Ectodermal cell (in vitro differentiated cells): ENCODE measurements at regions not wholly inside any gene's neighbourhood (a gene's known extent, or its start where the extent isn't known, plus 50 kb on each side); places are given as distances from the start of the nearest gene placed in this dataset.
"Not testable (repeated sequence)": the region's sequence is repeated elsewhere in the genome, so short reads cannot be mapped to it uniquely, and the experiment has no call there.

ENCODE experiments used
- H3K27ac ChIP-seq: 2 replicates; pipeline ENCODE4 v1.7.0; 2013; ENCODE audit warnings: mild to moderate bottlenecking, low read depth, low read length; ENCODE audit not compliant: insufficient read depth, poor library complexity, severe bottlenecking
- H3K27me3 ChIP-seq: 2 replicates; pipeline ENCODE4 v1.7.0; 2013; ENCODE audit warnings: mild to moderate bottlenecking, low read length; ENCODE audit not compliant: insufficient read depth, control insufficient read depth, poor library complexity, severe bottlenecking
- H3K36me3 ChIP-seq: one replicate; pipeline ENCODE4 v1.7.0; 2013; ENCODE audit warnings: low read length; ENCODE audit not compliant: control insufficient read depth, insufficient read depth
- H3K4me1 ChIP-seq: one replicate; pipeline ENCODE4 v1.7.0; 2013; ENCODE audit warnings: low read length; ENCODE audit not compliant: control insufficient read depth, insufficient read depth
- H3K4me3 ChIP-seq: 2 replicates; pipeline ENCODE4 v1.7.0; 2013; ENCODE audit warnings: low read depth, low read length, control low read depth; ENCODE audit not compliant: insufficient read depth
- H3K9me3 ChIP-seq: 2 replicates; pipeline ENCODE4 v1.7.0; 2013; ENCODE audit warnings: mild to moderate bottlenecking, low read length, moderate library complexity; ENCODE audit not compliant: control insufficient read depth
- WGBS, 2 experiments: methylation state at CpG; one replicate each; pipeline ENCODE4 v1.1.7; 2013; ENCODE audit warnings: missing lambda C conversion rate in 2 of 2; 5-methylcytosine and 5-hydroxymethylcytosine counted together

DNA sequence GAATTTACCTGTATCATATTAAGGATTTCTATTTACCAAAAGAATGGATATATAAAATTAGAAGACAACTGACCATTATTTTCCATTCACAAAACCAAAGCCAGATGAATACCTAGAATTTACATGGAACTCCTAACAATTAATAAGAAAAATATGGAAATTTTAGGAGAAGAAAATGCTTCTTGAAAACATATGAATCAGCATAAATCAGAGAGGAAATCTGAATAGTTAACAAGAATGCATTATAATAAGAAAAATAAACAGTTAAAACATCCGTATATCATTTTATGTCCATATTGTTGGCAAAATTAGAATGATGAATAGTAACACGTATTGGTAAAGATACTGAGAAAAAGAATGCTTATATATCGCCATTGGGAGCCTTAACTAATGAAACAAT, 505.5 kb downstream of the NEBL start:
- Histone ChIP-seq H3K36me3 (no peaks in the 10 kb centered on the region), H3K27ac (no peak overlapping the region), H3K4me3 (no peak overlapping the region), H3K9me3 (no peaks in the 10 kb centered on the region), H3K4me1 (no peaks in the 10 kb centered on the region), H3K27me3 (no peaks in the 10 kb centered on the region)
- 90 to 100% methylated on average over 2 to 3 of the region's 3 CpGs for WGBS, 2 experiments

DNA sequence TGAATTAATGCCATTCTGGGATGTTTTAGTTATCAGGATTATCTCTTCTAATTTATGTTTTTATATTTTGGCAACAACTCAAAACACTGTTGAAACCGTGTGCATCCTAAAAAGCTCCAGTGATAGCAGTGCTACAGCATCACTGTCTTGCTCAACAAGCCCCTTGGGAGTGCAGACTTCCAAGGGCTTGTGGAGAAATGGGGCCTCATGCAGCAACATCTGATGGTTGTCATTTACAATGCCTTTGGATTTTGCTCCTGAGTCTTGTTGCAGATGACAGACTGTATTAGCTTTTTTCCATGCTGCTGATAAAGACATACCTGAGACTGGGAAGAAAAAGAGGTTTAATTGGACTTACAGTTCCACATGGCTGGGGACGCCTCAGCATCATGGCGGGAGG, 515.4 kb downstream of the NEBL start:
- no peaks in the 10 kb centered on the region for H3K27me3 ChIP-seq

DNA sequence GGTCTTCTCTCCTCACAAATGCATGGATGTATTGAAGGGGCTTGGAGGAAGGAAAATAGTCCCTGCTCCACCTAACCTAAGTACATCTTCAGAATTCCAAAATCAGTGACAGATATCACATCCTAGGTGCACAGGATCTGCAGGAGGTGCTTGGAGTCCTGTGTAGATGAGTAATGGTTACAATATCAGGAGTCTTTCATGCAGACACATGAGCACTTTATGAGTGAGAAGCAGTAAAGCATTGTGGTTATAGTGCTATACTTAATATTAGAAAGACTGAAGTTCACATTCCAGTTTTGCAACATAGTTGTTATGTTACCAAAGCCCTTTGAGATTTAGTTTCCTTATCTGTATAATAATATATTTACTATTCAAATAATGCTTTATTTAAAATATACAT, 516.7 kb downstream of the NEBL start:
- Histone ChIP-seq H3K4me1 (no peaks in the 10 kb centered on the region), H3K4me3 (no peak overlapping the region), H3K27me3 (no peaks in the 10 kb centered on the region), H3K9me3 (peaks cover 2% of the 10 kb centered on the region), H3K27ac (no peak overlapping the region), H3K36me3 (no peaks in the 10 kb centered on the region)

More for the DNA sequence above, 515.4 kb downstream of the NEBL start:
- Histone ChIP-seq H3K4me3 (no peak overlapping the region), H3K36me3 (no peaks in the 10 kb centered on the region), H3K9me3 (peaks cover 2% of the 10 kb centered on the region), H3K27ac (no peak overlapping the region), H3K4me1 (no peaks in the 10 kb centered on the region)
- 88 to 90% methylated on average over 3 of the region's 3 CpGs for WGBS, 2 experiments

DNA sequence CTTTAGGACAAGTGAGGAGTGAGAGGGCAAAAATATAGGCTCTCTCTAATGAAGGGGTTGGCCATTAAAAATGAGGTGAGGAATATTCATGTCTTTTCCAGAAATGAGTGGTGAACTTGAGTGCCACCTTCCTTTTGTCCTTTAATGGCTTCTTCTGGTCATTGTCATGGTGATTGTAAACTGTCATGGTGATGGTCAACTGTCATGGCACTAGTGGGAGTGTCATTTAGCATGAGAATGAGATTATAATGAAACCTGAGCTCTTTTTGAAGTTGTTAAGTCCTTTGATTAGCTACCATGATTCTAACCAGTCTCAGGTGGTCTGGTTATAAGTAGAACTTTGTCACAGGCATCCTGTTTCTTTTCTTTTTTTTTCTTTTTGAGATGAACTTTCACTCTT, 524.4 kb downstream of the NEBL start:
- Histone ChIP-seq H3K9me3 (no peaks in the 10 kb centered on the region), H3K4me3 (no peak overlapping the region), H3K27ac (no peak overlapping the region), H3K36me3 (no peaks in the 10 kb centered on the region), H3K27me3 (no peaks in the 10 kb centered on the region), H3K4me1 (no peaks in the 10 kb centered on the region)

DNA sequence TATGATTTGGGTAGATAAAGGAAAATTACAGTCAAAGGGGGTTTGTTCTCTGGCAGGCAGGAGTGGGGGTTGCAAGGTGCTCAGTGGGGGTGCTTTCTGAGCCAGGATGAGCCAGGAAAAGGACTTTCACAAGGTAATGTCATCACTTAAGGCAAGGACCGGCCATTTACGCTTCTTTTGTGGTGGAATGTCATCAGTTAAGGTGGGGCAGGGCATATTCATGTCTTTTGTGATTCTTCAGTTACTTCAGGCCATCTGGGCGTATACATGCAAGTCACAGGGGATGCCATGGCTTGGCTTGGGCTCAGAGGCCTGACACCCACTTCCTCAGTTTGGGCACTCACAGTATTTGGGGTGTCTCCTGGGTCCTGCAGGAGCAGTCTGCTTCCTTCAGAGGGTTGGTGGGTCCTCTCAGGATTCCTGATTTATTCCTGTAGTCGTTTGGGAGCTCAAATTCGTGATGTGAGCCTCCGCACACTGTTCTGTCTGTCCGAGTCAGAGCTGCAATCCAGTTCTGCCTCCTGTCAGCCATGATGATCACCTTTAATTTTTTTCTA, 526.1 kb downstream of the NEBL start:
- WGBS, 2 experiments: 68 to 70% methylated on average over 7 of the region's 7 CpGs
- H3K9me3 ChIP-seq, H3K27ac ChIP-seq: not testable (repeated sequence)

DNA sequence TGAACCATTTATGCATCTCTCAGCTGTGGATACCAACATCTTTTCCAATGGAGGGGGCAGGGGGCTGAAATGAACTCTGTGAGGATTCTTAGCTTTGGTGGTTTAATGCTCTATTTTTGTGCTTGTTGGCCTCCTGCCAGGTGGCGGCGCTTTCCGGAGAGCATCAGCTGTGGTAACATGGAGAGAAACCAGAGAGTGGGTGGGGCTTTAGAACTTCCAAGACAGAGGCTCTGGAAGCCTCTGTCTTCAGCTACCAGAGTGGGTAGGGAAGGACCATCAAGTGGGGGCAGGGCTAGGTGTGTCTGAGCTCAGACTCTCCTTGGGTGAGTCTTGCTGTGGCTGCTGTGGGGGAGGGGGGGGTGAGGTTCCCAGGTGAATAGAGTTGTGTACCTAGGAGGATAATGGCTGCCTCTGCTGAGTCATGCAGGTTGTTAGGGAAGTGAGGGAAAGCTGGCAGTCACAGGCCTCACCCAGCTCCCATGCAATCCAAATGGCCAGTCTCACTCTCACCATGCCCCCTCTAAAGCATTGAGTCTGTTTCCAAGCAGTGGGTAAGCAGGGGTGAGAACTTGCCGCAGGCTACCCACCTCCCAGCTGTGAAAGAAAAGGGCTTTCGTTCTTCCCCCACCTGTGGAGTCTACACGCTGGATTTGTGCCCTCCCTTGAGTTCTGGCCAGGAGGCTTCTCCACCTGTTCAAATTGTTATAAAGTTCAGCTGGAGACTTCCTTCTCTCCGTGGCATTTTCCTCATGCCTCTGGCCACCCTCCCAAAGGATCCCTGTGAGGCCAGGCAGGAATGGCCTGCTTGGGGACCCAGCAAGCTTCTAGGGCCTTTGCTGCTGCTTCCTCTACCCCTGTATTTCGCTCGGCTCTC, 527.0 kb downstream of the NEBL start:
- Histone ChIP-seq H3K36me3 (no peaks in the 10 kb centered on the region), H3K4me3 (no peak overlapping the region), H3K9me3 (no peaks in the 10 kb centered on the region), H3K27ac (no peak overlapping the region), H3K4me1 (no peaks in the 10 kb centered on the region), H3K27me3 (no peaks in the 10 kb centered on the region)
- 63 to 68% methylated on average over 9 of the region's 9 CpGs for WGBS, 2 experiments

More for the DNA sequence above, 526.1 kb downstream of the NEBL start:
- not testable (repeated sequence) for H3K36me3 ChIP-seq, H3K27me3 ChIP-seq, H3K4me1 ChIP-seq, H3K4me3 ChIP-seq

DNA sequence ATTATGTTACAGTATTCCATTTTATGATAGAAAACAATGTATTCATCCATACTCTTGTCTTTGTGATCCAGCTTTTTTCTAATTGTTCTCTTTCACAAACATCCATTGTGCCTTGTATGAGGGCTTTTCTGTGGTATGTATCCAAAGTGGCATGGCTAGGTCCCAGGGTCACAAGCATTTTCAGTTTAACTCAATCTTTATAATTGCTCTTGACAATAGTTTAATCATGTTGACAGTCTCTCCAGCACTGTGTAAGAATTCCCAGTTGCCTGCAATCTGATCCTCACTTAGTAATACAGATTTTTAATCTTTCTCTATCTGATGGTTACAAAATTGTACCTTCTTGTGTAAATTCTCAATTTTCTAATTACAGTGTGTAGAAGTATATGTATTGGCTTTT, 533.4 kb downstream of the NEBL start:
- no peaks in the 10 kb centered on the region for H3K36me3 ChIP-seq
- H3K27ac ChIP-seq: no peak overlapping the region
- H3K27me3 ChIP-seq: no peaks in the 10 kb centered on the region
- H3K9me3 ChIP-seq: no peaks in the 10 kb centered on the region
- H3K4me3 ChIP-seq: no peak overlapping the region
- H3K4me1 ChIP-seq: no peaks in the 10 kb centered on the region

DNA sequence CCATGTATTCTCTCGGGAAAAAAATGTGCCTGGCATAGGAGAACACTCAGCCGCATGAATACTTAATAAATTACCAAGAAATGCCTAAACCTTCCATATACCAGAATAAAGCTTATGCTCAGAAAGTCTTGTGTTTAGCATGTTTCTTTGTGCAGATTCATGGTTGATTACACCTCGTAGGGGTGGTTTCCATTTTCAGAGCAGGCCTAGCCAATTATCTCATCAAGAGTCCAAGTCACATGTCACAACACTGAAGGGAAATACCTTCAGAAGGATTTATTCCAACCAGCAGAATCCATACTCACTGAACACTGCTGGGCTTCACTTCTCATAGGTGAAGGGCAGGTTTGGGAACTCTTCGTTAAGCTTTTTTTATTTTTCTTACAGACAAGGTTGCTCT, 539.7 kb downstream of the PLXDC2 start:
- Histone ChIP-seq H3K36me3 (no peaks in the 10 kb centered on the region), H3K27ac (no peak overlapping the region), H3K27me3 (no peaks in the 10 kb centered on the region), H3K4me1 (no peaks in the 10 kb centered on the region), H3K9me3 (no peaks in the 10 kb centered on the region), H3K4me3 (no peak overlapping the region)
- WGBS, 2 experiments: 69 to 82% methylated on average over 3 to 4 of the region's 4 CpGs

DNA sequence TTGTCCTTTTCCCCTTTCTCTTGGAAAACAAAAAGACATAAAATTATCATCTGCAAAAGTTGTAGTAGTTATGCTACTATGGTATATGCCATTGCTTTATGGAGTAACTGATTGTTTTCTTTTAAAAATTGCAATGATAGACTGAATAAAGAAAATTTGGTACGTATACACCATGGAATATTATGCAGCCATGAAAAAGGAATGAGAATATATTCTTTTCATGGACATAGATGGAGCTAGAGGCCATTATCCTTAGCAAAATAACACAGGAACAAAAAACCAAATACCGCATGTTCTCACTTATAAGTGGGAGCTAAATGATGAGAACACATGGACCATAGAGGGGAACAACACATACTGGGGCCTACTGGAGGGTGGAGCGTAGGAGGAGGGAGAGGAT, 538.8 kb downstream of the PLXDC2 start:
- Histone ChIP-seq H3K4me1 (no peaks in the 10 kb centered on the region), H3K27ac (no peak overlapping the region), H3K9me3 (no peaks in the 10 kb centered on the region), H3K36me3 (no peaks in the 10 kb centered on the region), H3K27me3 (no peaks in the 10 kb centered on the region), H3K4me3 (no peak overlapping the region)
- WGBS, 2 experiments: 79 to 94% methylated on average over 3 of the region's 3 CpGs

DNA sequence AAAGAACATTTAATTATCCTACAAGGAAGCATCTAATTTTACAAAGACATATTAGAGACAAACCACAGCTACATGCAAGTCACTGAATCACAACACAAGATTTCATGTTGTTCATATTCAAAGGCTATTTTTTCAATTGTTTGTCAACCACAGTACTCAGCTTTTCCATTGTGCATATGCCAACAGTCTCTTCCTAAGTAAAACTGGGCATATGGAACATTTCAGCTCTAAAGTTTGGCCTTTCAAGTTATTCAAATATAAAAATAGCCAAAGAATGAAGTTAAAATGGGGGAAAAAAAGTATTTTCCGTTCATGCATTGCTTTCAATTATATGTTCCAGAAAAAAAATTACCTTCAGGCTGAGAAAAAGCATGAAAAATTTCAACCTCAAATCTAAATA, 537.9 kb downstream of the PLXDC2 start:
- no peaks in the 10 kb centered on the region for H3K9me3 ChIP-seq
- no peaks in the 10 kb centered on the region for H3K27me3 ChIP-seq
- no peak overlapping the region for H3K27ac ChIP-seq
- no peaks in the 10 kb centered on the region for H3K36me3 ChIP-seq
- H3K4me1 ChIP-seq: no peaks in the 10 kb centered on the region
- WGBS, 2 experiments: 100% methylated on average over 1 of the region's 1 CpG; no CpG with 5 or more reads in 1 of the 2 experiments
- H3K4me3 ChIP-seq: no peak overlapping the region
